GM18951 (cell line): ENCODE measurements at regions not wholly inside any gene's neighbourhood (a gene's known extent, or its start where the extent isn't known, plus 50 kb on each side); places are given as distances from the start of the nearest gene placed in this dataset.

Experiments
- POLR2A ChIP-seq: IDR thresholded peaks from 4 replicates; pipeline ENCODE4 v1.6.1; 2011; ENCODE audit warnings: mild to moderate bottlenecking; ENCODE audit not compliant: insufficient read length, insufficient read depth; ENCODE audit errors: extremely low read depth
- in situ Hi-C: fragments of 300-500 bp; cut with MboI; formaldehyde crosslinking; loops from one replicate; pipeline ENCODE4 v1.12.0; 2022; ENCODE audit warnings: low sequenced_read_pairs, mixed read lengths, inconsistent platforms; ENCODE audit not compliant: unreplicated experiment

GRCh38 chr14:22448905-22449599, 140.0 kb downstream of the DAD1 start:
- in situ Hi-C loops = no loop called here

GRCh38 chr14:22448035-22448904, 140.8 kb downstream of the DAD1 start:
- TF ChIP-seq POLR2A = no peak
- in situ Hi-C loops = no loop called here

More at GRCh38 chr14:22448905-22449599, 140.0 kb downstream of the DAD1 start:
- no peak for TF ChIP-seq POLR2A

- TF ChIP-seq POLR2A = no peak
- in situ Hi-C loops = no loop called here
These were observed 150.3 kb downstream of the DAD1 start for GRCh38 chr14:22438742-22439141.

GRCh38 chr14:22434901-22435550, 154.0 kb downstream of the DAD1 start:
- TF ChIP-seq POLR2A = no peak
- in situ Hi-C loops = no loop called here

- in situ Hi-C loops = no loop called here
These were observed 155.0 kb downstream of the DAD1 start for GRCh38 chr14:22434030-22434429.

GRCh38 chr14:22433069-22433468, 156.0 kb downstream of the DAD1 start:
- TF ChIP-seq POLR2A = no peak
- in situ Hi-C loops = no loop called here

More at GRCh38 chr14:22434030-22434429, 155.0 kb downstream of the DAD1 start:
- TF ChIP-seq POLR2A = no peak

DNA sequence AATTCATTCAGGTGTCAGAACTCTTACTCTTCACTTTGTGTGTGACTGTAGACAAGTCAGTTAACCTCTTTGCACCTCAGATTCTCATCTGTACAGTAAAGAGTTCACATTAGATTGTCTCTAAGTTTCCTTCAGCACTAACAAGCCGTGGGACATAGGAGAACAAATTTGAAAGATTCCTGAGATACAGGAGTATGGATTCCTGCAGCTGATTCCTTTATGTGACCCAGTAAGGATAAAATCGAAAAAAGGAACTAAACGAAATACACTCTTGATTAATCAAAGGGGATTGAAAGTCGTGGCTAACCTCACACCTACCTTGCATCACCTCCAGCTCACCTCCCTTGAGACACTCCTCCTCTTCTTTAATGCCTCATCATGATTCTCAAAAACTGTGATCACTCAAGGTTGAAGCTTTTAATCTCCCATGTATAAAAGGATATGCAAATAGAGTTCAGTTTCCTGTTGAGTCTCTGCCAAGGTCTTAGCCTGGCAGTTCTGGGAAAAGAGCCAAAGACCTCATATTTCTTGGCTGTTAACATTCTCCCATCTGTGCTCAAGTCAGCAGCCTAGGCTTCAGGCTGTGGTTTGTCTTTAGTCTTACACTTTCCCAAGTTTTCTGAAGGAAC, 156.6 kb downstream of the DAD1 start:
- no peak for TF ChIP-seq POLR2A
- in situ Hi-C loops = no loop called here

DNA sequence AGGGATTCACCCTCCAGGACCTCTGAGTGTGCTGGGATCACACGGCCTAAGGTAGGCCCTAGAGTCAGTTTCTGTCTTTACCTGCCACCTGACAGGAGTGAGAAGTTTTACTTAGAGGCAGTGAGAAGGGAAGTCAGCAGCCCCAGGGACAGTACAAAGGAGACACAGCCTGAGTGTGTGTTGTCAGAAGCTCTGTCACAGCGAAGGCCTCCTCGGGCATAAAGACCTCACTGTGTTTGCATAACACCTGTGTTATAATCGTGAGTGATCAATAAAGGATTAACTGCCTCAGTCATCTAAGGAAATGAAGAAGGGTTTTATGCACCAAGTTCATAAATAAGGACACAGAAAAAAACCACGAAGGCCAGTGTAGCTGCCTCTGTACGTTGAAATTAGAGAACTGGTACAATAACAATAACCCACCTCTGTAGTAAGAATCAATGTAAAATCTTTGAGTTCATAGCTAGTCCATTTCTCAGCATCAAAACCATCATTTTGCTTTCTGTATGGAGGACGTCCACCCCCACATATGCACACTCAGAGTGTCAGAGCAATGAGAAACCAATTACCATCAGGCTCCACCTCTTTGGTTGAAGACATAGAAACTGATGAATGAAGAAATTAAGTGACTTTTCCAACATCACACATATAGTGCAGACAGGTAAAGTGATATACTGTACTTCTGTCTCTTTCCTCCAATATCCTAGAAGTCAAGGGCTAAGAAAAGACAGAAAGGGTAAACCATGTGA, 159.3 kb downstream of the DAD1 start:
- TF ChIP-seq POLR2A = no peak
- in situ Hi-C loops = no loop called here

- in situ Hi-C loops = no loop called here
These were observed 160.2 kb downstream of the DAD1 start for GRCh38 chr14:22428700-22429291.

GRCh38 chr14:22427771-22428231, 161.2 kb downstream of the DAD1 start:
- in situ Hi-C loops = no loop called here
- TF ChIP-seq POLR2A = no peak

More at GRCh38 chr14:22428700-22429291, 160.2 kb downstream of the DAD1 start:
- no peak for TF ChIP-seq POLR2A

DNA sequence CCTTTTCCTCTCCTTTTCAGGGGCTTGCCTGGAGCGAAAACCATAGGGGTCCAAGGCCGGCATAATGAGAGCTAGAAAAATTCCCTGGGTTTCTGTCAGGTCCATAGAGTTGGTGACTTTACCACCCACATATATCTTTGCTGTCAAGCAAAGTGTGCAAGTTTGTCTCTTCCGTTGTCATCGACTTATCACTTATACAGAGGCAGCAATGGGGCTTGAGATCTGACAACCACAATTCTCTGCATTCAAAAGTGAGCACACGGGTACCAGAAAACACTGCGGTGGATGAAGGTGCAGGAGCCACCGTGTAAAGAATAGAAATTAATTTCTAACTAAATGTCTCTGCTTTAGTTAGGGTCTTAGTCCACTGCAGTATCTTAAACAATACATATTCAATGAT, 162.3 kb downstream of the DAD1 start:
- TF ChIP-seq POLR2A = no peak
- in situ Hi-C loops = no loop called here

DNA sequence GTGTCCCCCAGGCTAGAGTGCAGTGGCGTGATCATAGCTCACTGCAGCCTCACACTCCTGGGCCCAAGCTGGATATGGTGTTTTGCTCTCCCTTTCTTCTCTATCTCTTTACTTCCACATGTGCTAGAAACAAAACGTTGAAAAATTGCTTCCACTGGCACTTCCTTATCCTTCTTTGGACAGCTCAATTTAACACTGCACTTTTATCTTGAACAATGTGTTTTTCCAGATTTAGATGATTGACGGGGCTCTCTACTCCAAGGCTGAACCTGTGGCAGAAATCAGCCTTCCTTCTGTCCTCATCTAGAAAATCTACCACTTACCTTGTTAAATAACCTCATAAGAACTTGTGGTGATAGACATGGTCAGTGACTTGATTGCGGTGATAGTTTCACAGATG, 165.1 kb downstream of the DAD1 start:
- TF ChIP-seq POLR2A = no peak
- in situ Hi-C loops = no loop called here
